H1 (cell line): ENCODE measurements at regions not wholly inside any gene's neighbourhood (a gene's known extent, or its start where the extent isn't known, plus 50 kb on each side); places are given as distances from the start of the nearest gene placed in this dataset.

ENCODE experiments used
- CTCF ChIA-PET: fragments of 300-600 bp; sonication (Branson Sonifier 250); formaldehyde crosslinking; loops from one replicate; lab custom pipeline; 2021; ENCODE audit not compliant: partially characterized antibody; lab: Charles Lee
- POLR2A ChIA-PET: fragments of 300-600 bp; sonication (Branson Sonifier 250); formaldehyde crosslinking; loops from one replicate; lab custom pipeline; 2021; ENCODE audit warnings: inconsistent platforms; ENCODE audit not compliant: partially characterized antibody; lab: Charles Lee
- DNase-seq, 2 experiments: peaks; one replicate each; pipeline versions ENCODE4 v3.0.0 to v3.0.0-alpha.2; 2010 to 2022; ENCODE audit warnings: low spot score in 2 of 2, low read depth in 1 of 2, mixed read lengths in 1 of 2
- FAIRE-seq: peaks from 2 replicates; lab custom pipeline; 2011; peaks lifted over from hg19 to GRCh38; lab: Jason Lieb, UNC
- H2AFZ ChIP-seq: 2 replicates; pipeline ENCODE4 v1.8.1; 2012; ENCODE audit warnings: low read length, inconsistent platforms
- H2AK5ac ChIP-seq: 2 replicates; pipeline ENCODE4 v1.6.1; 2013; ENCODE audit warnings: low read depth, low read length
- H2BK120ac ChIP-seq: replicated peaks from 2 replicates; pipeline ENCODE3; 2013; ENCODE audit warnings: low read depth, low read length, inconsistent platforms
- H2BK12ac ChIP-seq: 2 replicates; pipeline ENCODE4 v1.6.1; 2013; ENCODE audit warnings: low read depth, low read length
- H2BK15ac ChIP-seq: 2 replicates; pipeline ENCODE4 v1.6.1; 2013; ENCODE audit warnings: low read length
- H2BK20ac ChIP-seq: 2 replicates; pipeline ENCODE4 v1.6.1; 2013; ENCODE audit warnings: low read length
- H2BK5ac ChIP-seq: 2 replicates; pipeline ENCODE4 v1.6.1; 2013; ENCODE audit warnings: low read depth, low read length
- H3K14ac ChIP-seq: 2 replicates; pipeline ENCODE4 v1.6.1; 2013; ENCODE audit warnings: inconsistent platforms; ENCODE audit not compliant: insufficient read length
- H3K18ac ChIP-seq: 2 replicates; pipeline ENCODE4 v1.6.1; 2013; ENCODE audit warnings: low read length; ENCODE audit errors: extremely low read depth
- H3K23ac ChIP-seq: 2 replicates; pipeline ENCODE4 v1.6.1; 2013; ENCODE audit warnings: inconsistent platforms; ENCODE audit not compliant: insufficient read length
- H3K23me2 ChIP-seq: 2 replicates; pipeline ENCODE4 v1.6.1; 2013; ENCODE audit warnings: low read depth, low read length
- H3K27ac ChIP-seq: 2 replicates; pipeline ENCODE4 v1.6.1; 2011; ENCODE audit warnings: low read depth, low read length, inconsistent platforms
- H3K27me3 ChIP-seq, 4 experiments: replicated peaks in 1 of 4; 1 replicate in 1 of 4; 2 replicates in 3 of 4; pipeline versions ENCODE4 v1.6.1 to v1.8.1; 2011 to 2013; ENCODE audit warnings: low read length in 3 of 4, mild to moderate bottlenecking in 3 of 4, inconsistent platforms in 2 of 4, mixed read lengths in 2 of 4, moderate library complexity in 1 of 4; ENCODE audit not compliant: control insufficient read depth in 3 of 4, insufficient read depth in 3 of 4; ENCODE audit errors: extremely low read depth in 1 of 4
- H3K36me3 ChIP-seq, 4 experiments: 2 replicates each; pipeline versions ENCODE4 v1.6.1 to v1.8.1; 2011 to 2013; ENCODE audit warnings: mild to moderate bottlenecking in 4 of 4, low read length in 3 of 4, moderate library complexity in 2 of 4, control low read depth in 1 of 4, inconsistent platforms in 1 of 4; ENCODE audit not compliant: insufficient read depth in 4 of 4, control insufficient read depth in 2 of 4
- H3K4ac ChIP-seq: replicated peaks from 2 replicates; pipeline ENCODE3; 2013; ENCODE audit warnings: low read length, low read depth, mixed read lengths, inconsistent platforms; ENCODE audit not compliant: insufficient read length
- H3K4me1 ChIP-seq, 4 experiments: replicated peaks in 1 of 4; 1 replicate in 1 of 4; 2 replicates in 3 of 4; pipeline versions ENCODE4 v1.6.1 to v1.8.1; 2011 to 2013; ENCODE audit warnings: low read length in 3 of 4, inconsistent platforms in 2 of 4, mixed read lengths in 1 of 4; ENCODE audit not compliant: insufficient read depth in 4 of 4, control insufficient read depth in 3 of 4
- H3K4me2 ChIP-seq, 2 experiments: 2 replicates each; pipeline versions ENCODE4 v1.6.1 to v1.8.1; 2011 to 2013; ENCODE audit warnings: low read depth in 2 of 2, low read length in 2 of 2, control low read depth in 1 of 2, inconsistent platforms in 1 of 2, mild to moderate bottlenecking in 1 of 2; ENCODE audit not compliant: insufficient read depth in 1 of 2
- H3K4me3 ChIP-seq, 4 experiments: fragments of 200-600, 300-600 bp in 1 of 4; sonication (generic), shearing (Covaris generic), sonication (Bioruptor Twin) in 1 of 4; 2 replicates each; pipeline versions ENCODE4 v1.5.1 to v1.8.1; 2011 to 2016; ENCODE audit warnings: low read length in 4 of 4, low read depth in 3 of 4, control low read depth in 2 of 4, inconsistent platforms in 2 of 4, mild to moderate bottlenecking in 2 of 4, mixed read lengths in 1 of 4, moderate library complexity in 1 of 4; ENCODE audit not compliant: insufficient read depth in 2 of 4; ENCODE audit errors: extremely low read depth in 1 of 4
- H3K56ac ChIP-seq: replicated peaks from 2 replicates; pipeline ENCODE3; 2013; ENCODE audit warnings: low read depth, mild to moderate bottlenecking, mixed read lengths, low read length, inconsistent platforms; ENCODE audit not compliant: insufficient read length
- H3K79me1 ChIP-seq: 2 replicates; pipeline ENCODE4 v1.6.1; 2013; ENCODE audit warnings: low read depth, low read length, control low read depth
- H3K79me2 ChIP-seq, 2 experiments: 2 replicates each; pipeline versions ENCODE4 v1.6.1 to v1.8.1; 2012 to 2013; ENCODE audit warnings: low read length in 2 of 2, mild to moderate bottlenecking in 2 of 2, inconsistent platforms in 1 of 2; ENCODE audit not compliant: insufficient read depth in 2 of 2, control insufficient read depth in 1 of 2
- H3K9ac ChIP-seq, 4 experiments: replicated peaks in 1 of 4; 1 replicate in 1 of 4; 2 replicates in 3 of 4; pipeline versions ENCODE4 v1.6.1 to v1.8.1; 2011 to 2013; ENCODE audit warnings: low read depth in 3 of 4, low read length in 3 of 4, control low read depth in 2 of 4, mild to moderate bottlenecking in 2 of 4, moderate library complexity in 2 of 4, inconsistent platforms in 1 of 4; ENCODE audit errors: extremely low read depth in 1 of 4
- H3K9me3 ChIP-seq, 2 experiments: 2 replicates each; pipeline versions ENCODE4 v1.6.1 to v1.8.1; 2012 to 2013; ENCODE audit warnings: mild to moderate bottlenecking in 2 of 2, moderate library complexity in 2 of 2, control low read depth in 1 of 2, inconsistent platforms in 1 of 2, low read depth in 1 of 2, low read length in 1 of 2, mixed read lengths in 1 of 2; ENCODE audit not compliant: insufficient read depth in 2 of 2
- H4K20me1 ChIP-seq, 2 experiments: replicated peaks in 1 of 2; 2 replicates each; pipeline versions ENCODE3 to v1.8.1; 2011 to 2013; ENCODE audit warnings: inconsistent platforms in 2 of 2, low read length in 2 of 2, mild to moderate bottlenecking in 1 of 2; ENCODE audit not compliant: insufficient read depth in 2 of 2, control insufficient read depth in 1 of 2
- H4K5ac ChIP-seq: 2 replicates; pipeline ENCODE4 v1.6.1; 2013; ENCODE audit warnings: low read length, low read depth, mixed read lengths, inconsistent platforms; ENCODE audit not compliant: insufficient read length
- H4K8ac ChIP-seq: 2 replicates; pipeline ENCODE4 v1.8.0; 2013; ENCODE audit warnings: mild to moderate bottlenecking, moderate library complexity, low read length, inconsistent platforms; ENCODE audit not compliant: insufficient read depth; ENCODE audit errors: extremely low read depth
- H4K91ac ChIP-seq: replicated peaks from 2 replicates; pipeline ENCODE3; 2013; ENCODE audit warnings: low read length, mixed read lengths, inconsistent platforms; ENCODE audit not compliant: insufficient read length
- CHD1 ChIP-seq: IDR thresholded peaks from 2 replicates; pipeline ENCODE4 v1.6.1; 2012; ENCODE audit warnings: low read depth, low read length, improper control_type of control experiment
- EGR1 ChIP-seq: IDR thresholded peaks from 2 replicates; pipeline ENCODE4 v1.6.1; 2011; ENCODE audit warnings: low read depth, low read length, borderline replicate concordance
- GTF2F1 ChIP-seq: IDR thresholded peaks from 2 replicates; pipeline ENCODE4 v1.6.1; 2012; ENCODE audit warnings: low read depth, low read length, improper control_type of control experiment, borderline replicate concordance
- POLR2AphosphoS5 ChIP-seq: IDR thresholded peaks from 2 replicates; pipeline ENCODE4 v1.6.1; 2011; ENCODE audit warnings: low read depth, low read length
- RBBP5 ChIP-seq: IDR thresholded peaks from 2 replicates; pipeline ENCODE4 v1.7.1; 2012; ENCODE audit warnings: low read depth, mild to moderate bottlenecking, inconsistent platforms, low read length, moderate library complexity, borderline replicate concordance
- RFX5 ChIP-seq: IDR thresholded peaks from 2 replicates; pipeline ENCODE4 v1.6.1; 2011; ENCODE audit warnings: low read depth, low read length, improper control_type of control experiment, borderline replicate concordance
- SAP30 ChIP-seq: fragments of 300-600 bp; sonication (generic); IDR thresholded peaks from 2 replicates; pipeline ENCODE4 v1.7.1; 2012; ENCODE audit warnings: low read length, moderate library complexity, mild to moderate bottlenecking, inconsistent platforms; ENCODE audit not compliant: insufficient read depth, insufficient replicate concordance
- TBP ChIP-seq: IDR thresholded peaks from 2 replicates; pipeline ENCODE4 v1.6.1; 2011; ENCODE audit warnings: low read depth, low read length, improper control_type of control experiment
- WGBS, 2 experiments: shearing (Covaris generic) in 1 of 2; methylation state at CpG; one replicate each; pipeline versions ENCODE4 v1.1.6 to v1.1.7; 2013 to 2015; ENCODE audit warnings: low lambda C conversion rate in 2 of 2, mixed read lengths in 2 of 2, inconsistent platforms in 1 of 2, low coverage in 1 of 2, missing lambda C conversion rate in 1 of 2; ENCODE audit not compliant: insufficient replicate concordance in 2 of 2, insufficient coverage in 1 of 2, insufficient read length in 1 of 2; ENCODE audit errors: extremely low coverage in 1 of 2, missing lambda C conversion rate in 1 of 2; 5-methylcytosine and 5-hydroxymethylcytosine counted together
- TF ChIP-seq, protein P1 (sequence below): IDR thresholded peaks from 2 replicates; pipeline ENCODE4 v1.6.1; 2011; ENCODE audit warnings: low read length, improper control_type of control experiment

GRCh38 chr18:7480879-7481278, 86.2 kb upstream of the PTPRM start:
- CTCF ChIA-PET = interaction anchor here (1.3 kb wide), 1 partner anchor 13 kb away, joined by 3 read pairs; no protein-coding TSS in a partner anchor

More at GRCh38 chr18:7480879-7481278, 86.2 kb upstream of the PTPRM start:
- Histone ChIP-seq H4K8ac (no peak overlapping the region), H2BK15ac (no peak overlapping the region), H3K4me3 (no peak overlapping the region), H3K4me1 (no peaks in the 10 kb centered on the region), H3K27ac (no peak overlapping the region), H2BK120ac (no peak overlapping the region), H3K4me2 (no peak overlapping the region), H2AK5ac (no peak overlapping the region), H3K56ac (no peak overlapping the region), H3K14ac (no peak overlapping the region), H4K91ac (no peak overlapping the region), H3K9me3 (no peaks in the 10 kb centered on the region), H2BK5ac (no peak overlapping the region), H3K4ac (no peak overlapping the region), H3K18ac (no peak overlapping the region), H3K27me3 (no peaks in the 10 kb centered on the region), H3K36me3 (no peaks in the 10 kb centered on the region), H2AFZ (no peak overlapping the region), H3K9ac (no peak overlapping the region), H4K20me1 (no peaks in the 10 kb centered on the region), H4K5ac (no peak overlapping the region), H2BK20ac (no peak overlapping the region; the same call in 1 of the 2 replicates), H2BK12ac (no peak overlapping the region), H3K23ac (no peak overlapping the region), H3K23me2 (no peaks in the 10 kb centered on the region), H3K79me1 (no peaks in the 10 kb centered on the region), H3K79me2 (no peaks in the 10 kb centered on the region)
- WGBS, 2 experiments = 94% methylated on average over 7 of the region's 7 CpGs; no CpG with 5 or more reads in 1 of the 2 experiments
- DNase-seq = no peak
- POLR2A ChIA-PET = interaction anchor here (1.5 kb wide), 1 partner anchor 28 kb away, joined by 3 read pairs; no protein-coding TSS in a partner anchor
- FAIRE-seq = no peak
- no peak for TF ChIP-seq SAP30
- TF ChIP-seq RBBP5 = no peak
- TF ChIP-seq POLR2AphosphoS5 = no peak
- no peak for TF ChIP-seq TBP
- no peak for TF ChIP-seq RFX5
- no peak for TF ChIP-seq EGR1
- no peak for TF ChIP-seq CHD1
- TF ChIP-seq, protein P1, sequence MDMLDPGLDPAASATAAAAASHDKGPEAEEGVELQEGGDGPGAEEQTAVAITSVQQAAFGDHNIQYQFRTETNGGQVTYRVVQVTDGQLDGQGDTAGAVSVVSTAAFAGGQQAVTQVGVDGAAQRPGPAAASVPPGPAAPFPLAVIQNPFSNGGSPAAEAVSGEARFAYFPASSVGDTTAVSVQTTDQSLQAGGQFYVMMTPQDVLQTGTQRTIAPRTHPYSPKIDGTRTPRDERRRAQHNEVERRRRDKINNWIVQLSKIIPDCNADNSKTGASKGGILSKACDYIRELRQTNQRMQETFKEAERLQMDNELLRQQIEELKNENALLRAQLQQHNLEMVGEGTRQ = no peak
- no peak for TF ChIP-seq GTF2F1
